OCI-LY7 (cell line): ENCODE measurements at regions not wholly inside any gene's neighbourhood (a gene's known extent, or its start where the extent isn't known, plus 50 kb on each side); places are given as distances from the start of the nearest gene placed in this dataset.

ENCODE experiments used
- BruUV-seq: library from RNA; stranded (reverse); fragments of 400-500 nt; replicated peaks from 2 replicates; lab custom pipeline; 2021; lab: Mats Ljungman, UMichigan
- CTCF ChIA-PET: fragments of 300-600 bp; sonication (Branson Sonifier 250); formaldehyde crosslinking; loops from one replicate; lab custom pipeline; 2022; ENCODE audit warnings: antibody characterized with exemption; ENCODE audit not compliant: unreplicated experiment; lab: Charles Lee
- POLR2A ChIA-PET: fragments of 300-600 bp; sonication (Branson Sonifier 250); formaldehyde crosslinking; loops from one replicate; lab custom pipeline; 2022; ENCODE audit warnings: antibody characterized with exemption; lab: Charles Lee
- DNase-seq: peaks from one replicate; pipeline ENCODE4 v3.0.0-alpha.2; 2015; ENCODE audit warnings: low spot score
- H2AFZ ChIP-seq: fragments of 200-600 bp; sonication (generic), shearing (Covaris generic); 2 replicates; pipeline ENCODE4 v1.6.1; 2014; ENCODE audit warnings: mild to moderate bottlenecking, antibody characterized with exemption, low read length, moderate library complexity
- H3K27ac ChIP-seq: fragments of 200-600 bp; sonication (generic); 2 replicates; pipeline ENCODE4 v1.5.1; 2014; ENCODE audit warnings: mixed run types, low read depth, mild to moderate bottlenecking, moderate library complexity, low read length, inconsistent platforms; ENCODE audit not compliant: poor library complexity, severe bottlenecking
- H3K36me3 ChIP-seq: fragments of 200-600 bp; sonication (generic); 2 replicates; pipeline ENCODE4 v1.6.1; 2014; ENCODE audit warnings: mild to moderate bottlenecking, antibody characterized with exemption, low read length, moderate library complexity, mixed read lengths; ENCODE audit not compliant: insufficient read depth
- H3K4me1 ChIP-seq: fragments of 200-600 bp; sonication (generic); 2 replicates; pipeline ENCODE4 v1.5.1; 2014; ENCODE audit warnings: mild to moderate bottlenecking, low read length; ENCODE audit not compliant: insufficient read depth, poor library complexity, severe bottlenecking
- H3K4me2 ChIP-seq: fragments of 200-600 bp; sonication (generic); 2 replicates; pipeline ENCODE4 v1.6.1; 2014; ENCODE audit warnings: mild to moderate bottlenecking, low read length
- H3K4me3 ChIP-seq: fragments of 200-600 bp; sonication (generic); 2 replicates; pipeline ENCODE4 v1.5.1; 2014; ENCODE audit warnings: mild to moderate bottlenecking, low read depth, low read length; ENCODE audit not compliant: poor library complexity, severe bottlenecking
- H3K79me2 ChIP-seq: fragments of 200-600 bp; sonication (generic); 2 replicates; pipeline ENCODE4 v1.6.1; 2016; ENCODE audit warnings: low read depth, mild to moderate bottlenecking, low read length, moderate library complexity, mixed read lengths; ENCODE audit not compliant: insufficient read depth
- H3K9me2 ChIP-seq: fragments of 200-600 bp; sonication (generic); 2 replicates; pipeline ENCODE4 v1.6.1; 2016; ENCODE audit warnings: mild to moderate bottlenecking, low read length, mixed read lengths; ENCODE audit not compliant: insufficient read depth
- H3K9me3 ChIP-seq: fragments of 200-600 bp; sonication (generic); 2 replicates; pipeline ENCODE4 v1.6.1; 2014; ENCODE audit warnings: mild to moderate bottlenecking, mixed run types, low read length, mixed read lengths
- H4K20me1 ChIP-seq: fragments of 200-600 bp; sonication (generic); 2 replicates; pipeline ENCODE4 v1.6.1; 2014; ENCODE audit warnings: mild to moderate bottlenecking, antibody characterized with exemption, low read length, moderate library complexity, mixed read lengths; ENCODE audit not compliant: insufficient read depth
- CTCF ChIP-seq: fragments of 200-600 bp; sonication (generic); conservative IDR thresholded peaks from 2 replicates; pipeline ENCODE4 v1.5.1; 2014; ENCODE audit warnings: mild to moderate bottlenecking, antibody characterized with exemption, low read length, moderate library complexity, mixed read lengths
- EZH2phosphoT487 ChIP-seq: fragments of 200-600 bp; sonication (generic); IDR thresholded peaks from 2 replicates; pipeline ENCODE4 v1.6.1; 2018; ENCODE audit warnings: low read depth, borderline replicate concordance, mild to moderate bottlenecking, mixed run types, antibody characterized with exemption, low read length, moderate library complexity, mixed read lengths
- intact Hi-C: fragments of 100-400 bp; cut with micrococcal nuclease; formaldehyde crosslinking; loops from one replicate; pipeline ENCODE4 v1.10.0; 2022; ENCODE audit not compliant: unreplicated experiment

- CTCF ChIA-PET: no interaction called here
These were observed 165.6 kb upstream of the GLRA2 start for GRCh38 chrX:14363728-14364127.

GRCh38 chrX:14362721-14363120, 166.6 kb upstream of the GLRA2 start:
- no TSS peak for BruUV-seq
- Histone ChIP-seq H3K36me3 (no peaks in the 10 kb centered on the region), H3K79me2 (no peaks in the 10 kb centered on the region), H3K27ac (no peak overlapping the region), H3K4me2 (no peak overlapping the region), H2AFZ (no peak overlapping the region), H3K9me3 (no peaks in the 10 kb centered on the region), H3K9me2 (no peaks in the 10 kb centered on the region), H4K20me1 (no peaks in the 10 kb centered on the region), H3K4me3 (no peak overlapping the region), H3K4me1 (no peaks in the 10 kb centered on the region)
- intact Hi-C loops: no loop called here
- DNase-seq: no peak
- ChIA-PET CTCF (no interaction called here), POLR2A (no interaction called here)
- no peak for TF ChIP-seq CTCF
- TF ChIP-seq EZH2phosphoT487: no peak

More at GRCh38 chrX:14363728-14364127, 165.6 kb upstream of the GLRA2 start:
- Histone ChIP-seq H4K20me1 (no peaks in the 10 kb centered on the region), H3K36me3 (no peaks in the 10 kb centered on the region), H3K79me2 (no peaks in the 10 kb centered on the region), H3K4me2 (no peak overlapping the region), H3K4me1 (no peaks in the 10 kb centered on the region), H2AFZ (no peak overlapping the region), H3K9me2 (no peaks in the 10 kb centered on the region), H3K27ac (no peak overlapping the region), H3K4me3 (no peak overlapping the region), H3K9me3 (no peaks in the 10 kb centered on the region)
- no TSS peak for BruUV-seq
- POLR2A ChIA-PET: no interaction called here
- DNase-seq: no peak
- TF ChIP-seq CTCF (no peak), EZH2phosphoT487 (no peak)
- intact Hi-C loops: no loop called here

- H3K27ac ChIP-seq: no peak overlapping the region
- no peaks in the 10 kb centered on the region for H3K79me2 ChIP-seq
- ChIA-PET POLR2A (interaction anchor here (0.7 kb wide), 1 partner anchor 249 kb away, joined by 4 read pairs; no protein-coding TSS in a partner anchor), CTCF (no interaction called here)
- no peaks in the 10 kb centered on the region for H3K9me3 ChIP-seq
- no peaks in the 10 kb centered on the region for H3K9me2 ChIP-seq
- H3K36me3 ChIP-seq: no peaks in the 10 kb centered on the region
- no peak for TF ChIP-seq CTCF
- no peak for TF ChIP-seq EZH2phosphoT487
- intact Hi-C loops: no loop called here
- no peak overlapping the region for H3K4me3 ChIP-seq
- no peaks in the 10 kb centered on the region for H3K4me1 ChIP-seq
- DNase-seq: no peak
- BruUV-seq: no TSS peak
- H3K4me2 ChIP-seq: no peak overlapping the region
- no peaks in the 10 kb centered on the region for H4K20me1 ChIP-seq
- H2AFZ ChIP-seq: no peak overlapping the region
These were observed 167.9 kb upstream of the GLRA2 start for GRCh38 chrX:14361435-14361834.
